Stimulated activated naive B cell treated with anti-CD40 and anti-IgM and Interleukin-4, amounts not matched to agents 10 μg/mL and 1 μg/mL and 100 μg/mL, for 72 hours (primary cell): ENCODE measurements at regions not wholly inside any gene's neighbourhood (a gene's known extent, or its start where the extent isn't known, plus 50 kb on each side); places are given as distances from the start of the nearest gene placed in this dataset.
"Not testable (repeated sequence)": the region's sequence is repeated elsewhere in the genome, so short reads cannot be mapped to it uniquely, and the experiment has no call there.

Experiments
- ATAC-seq, 2 donors: fragments of 150-1000 bp; cut with Tn5 transposase; replicated peaks; 2 replicates each; pipeline ENCODE4 v1.10.0; 2021; ENCODE audit warnings: moderate library complexity in 1 of 2
- DNase-seq: peaks from one replicate; pipeline ENCODE4 v3.0.0; 2021
- H3K27ac Mint-ChIP-seq: one replicate; pipeline ENCODE4 v1.8.0; 2022; ENCODE audit warnings: mild to moderate bottlenecking, mixed read lengths
- H3K27me3 Mint-ChIP-seq, 2 donors: one replicate each; pipeline ENCODE4 v1.8.0; 2022; ENCODE audit warnings: mixed read lengths in 2 of 2
- H3K36me3 Mint-ChIP-seq, 2 donors: one replicate each; pipeline ENCODE4 v1.8.0; 2022; ENCODE audit warnings: mixed read lengths in 2 of 2, mild to moderate bottlenecking in 1 of 2
- H3K4me1 Mint-ChIP-seq, 2 donors: one replicate each; pipeline ENCODE4 v1.8.0; 2022; ENCODE audit warnings: mixed read lengths in 2 of 2, mild to moderate bottlenecking in 1 of 2
- H3K4me3 Mint-ChIP-seq, 2 donors: one replicate each; pipeline ENCODE4 v1.8.0; 2022; ENCODE audit warnings: mild to moderate bottlenecking in 2 of 2, mixed read lengths in 2 of 2, moderate library complexity in 1 of 2
- H3K9me3 Mint-ChIP-seq, 2 donors: one replicate each; pipeline ENCODE4 v1.8.0; 2022; ENCODE audit warnings: mixed read lengths in 2 of 2, mild to moderate bottlenecking in 1 of 2

- no peak for ATAC-seq
- H3K36me3 Mint-ChIP-seq, result no peaks in the 10 kb centered on the region
- H3K4me3 Mint-ChIP-seq, result no peak overlapping the region
- peaks cover 4 to 5% of the 10 kb centered on the region in 2 donors for H3K9me3 Mint-ChIP-seq
- H3K27me3 Mint-ChIP-seq, result no peaks in the 10 kb centered on the region
- no peak for DNase-seq
- no peaks in the 10 kb centered on the region for H3K4me1 Mint-ChIP-seq
- H3K27ac Mint-ChIP-seq, result no peak overlapping the region
Measured at GRCh38 chr7:86091369-86091768, 552.3 kb upstream of the GRM3 start.

DNA sequence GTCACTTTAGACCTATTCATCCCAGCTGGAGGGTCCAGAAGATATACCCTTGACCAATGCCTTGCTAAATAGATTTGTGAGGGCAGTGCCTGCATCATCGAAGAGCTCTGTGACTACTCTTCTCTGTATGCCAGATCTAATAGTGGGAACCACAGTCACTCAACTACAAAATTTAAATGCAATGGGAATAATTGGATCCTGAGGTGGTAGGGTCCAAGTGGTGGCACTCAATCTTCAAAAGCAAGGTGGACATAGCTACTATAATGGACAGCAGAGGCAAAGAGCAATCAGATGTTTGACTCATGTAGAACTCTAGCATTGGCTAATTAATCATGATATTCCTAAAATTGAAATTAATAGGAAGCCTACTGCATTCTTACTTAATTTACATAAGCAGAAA is 554.3 kb upstream of the GRM3 start:
- peaks cover 1 to 5% of the 10 kb centered on the region in 2 donors for H3K9me3 Mint-ChIP-seq

DNA sequence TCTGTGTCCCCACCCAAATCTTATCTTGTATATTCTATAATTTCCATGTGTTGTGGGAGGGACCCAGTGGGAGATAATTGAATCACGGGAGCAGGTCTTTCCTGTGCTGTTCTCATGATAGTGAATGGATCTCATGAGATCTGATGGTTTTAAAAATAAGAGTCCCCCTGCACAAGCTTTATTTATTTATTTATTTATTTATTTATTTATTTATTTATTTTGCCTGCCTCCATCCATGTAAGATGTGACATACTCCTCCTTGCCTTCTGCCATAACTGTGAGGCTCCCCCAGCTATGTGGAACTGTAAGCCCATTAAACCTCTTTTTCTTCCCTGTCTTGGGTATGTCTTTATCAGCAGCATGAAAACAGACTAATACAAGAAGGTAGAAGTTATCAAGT is 579.1 kb upstream of the GRM3 start:
- H3K27ac Mint-ChIP-seq, DNase-seq, H3K9me3 Mint-ChIP-seq, H3K4me3 Mint-ChIP-seq, H3K27me3 Mint-ChIP-seq, H3K4me1 Mint-ChIP-seq, H3K36me3 Mint-ChIP-seq, ATAC-seq: not testable (repeated sequence)

More for the DNA sequence above, 554.3 kb upstream of the GRM3 start:
- ATAC-seq (no peak), DNase-seq (no peak)
- Mint-ChIP-seq H3K27ac (no peak overlapping the region), H3K27me3 (no peaks in the 10 kb centered on the region), H3K4me1 (no peaks in the 10 kb centered on the region), H3K4me3 (no peak overlapping the region), H3K36me3 (no peaks in the 10 kb centered on the region)

DNA sequence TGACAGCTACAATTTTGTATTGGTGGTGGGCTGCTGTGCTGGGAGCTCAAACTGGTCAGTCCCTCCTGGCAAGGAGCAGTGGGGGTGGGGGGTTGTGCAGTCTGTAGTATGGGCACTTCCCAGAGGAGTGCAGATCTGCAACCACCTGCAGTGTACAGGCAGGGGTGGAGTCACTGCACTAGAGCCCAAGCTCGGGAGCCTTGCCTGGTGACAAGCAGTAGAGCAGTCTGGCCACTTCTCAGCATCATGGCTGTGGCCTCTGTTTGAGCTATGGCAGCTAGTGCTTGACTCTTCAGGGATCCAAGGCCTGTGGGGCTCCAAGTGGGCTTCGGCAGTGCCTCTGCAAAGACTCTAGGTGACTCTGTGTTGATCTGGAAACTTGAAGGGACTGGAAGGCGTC is 585.1 kb upstream of the GRM3 start:
- H3K9me3 Mint-ChIP-seq, result peaks cover 7 to 14% of the 10 kb centered on the region in 2 donors
- H3K27me3 Mint-ChIP-seq, result no peaks in the 10 kb centered on the region
- ATAC-seq, result no peak
- H3K27ac Mint-ChIP-seq, result no peak overlapping the region
- no peak overlapping the region for H3K4me3 Mint-ChIP-seq
- H3K36me3 Mint-ChIP-seq, result peaks cover 0 to 2% of the 10 kb centered on the region in 2 donors
- DNase-seq, result no peak
- H3K4me1 Mint-ChIP-seq, result no peaks in the 10 kb centered on the region

- H3K4me1 Mint-ChIP-seq, result no peaks in the 10 kb centered on the region
Measured at GRCh38 chr7:86050918-86051317, 592.8 kb upstream of the GRM3 start.

DNA sequence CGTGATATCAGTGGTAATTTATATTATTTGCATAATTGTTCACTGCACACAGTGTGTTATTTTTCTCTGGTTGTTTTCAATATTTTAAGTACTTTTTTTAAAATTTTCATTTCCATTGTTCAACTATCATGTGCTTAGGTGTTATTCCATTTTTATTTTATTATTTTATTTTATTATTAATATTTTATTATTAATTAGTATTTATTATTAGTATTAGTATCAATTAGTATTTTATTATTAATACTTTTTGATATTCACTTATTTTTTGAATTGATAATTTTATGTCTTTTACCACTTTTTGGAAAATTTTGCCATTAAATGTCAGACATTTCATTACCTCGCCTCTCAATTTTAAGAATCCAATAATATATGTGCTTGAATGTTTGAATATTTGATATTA is 593.8 kb upstream of the GRM3 start:
- Mint-ChIP-seq H3K4me1 (no peaks in the 10 kb centered on the region), H3K27me3 (no peaks in the 10 kb centered on the region), H3K27ac (no peak overlapping the region), H3K36me3 (no peaks in the 10 kb centered on the region), H3K9me3 (peaks cover 4 to 8% of the 10 kb centered on the region in 2 donors), H3K4me3 (no peak overlapping the region)
- ATAC-seq (no peak), DNase-seq (no peak)

More at GRCh38 chr7:86050918-86051317, 592.8 kb upstream of the GRM3 start:
- H3K27me3 Mint-ChIP-seq, result no peaks in the 10 kb centered on the region
- H3K4me3 Mint-ChIP-seq, result no peak overlapping the region
- ATAC-seq (no peak), DNase-seq (no peak)
- no peaks in the 10 kb centered on the region for H3K36me3 Mint-ChIP-seq
- peaks cover 5 to 8% of the 10 kb centered on the region in 2 donors for H3K9me3 Mint-ChIP-seq
- no peak overlapping the region for H3K27ac Mint-ChIP-seq

GRCh38 chr7:86045197-86045596 is 598.5 kb upstream of the GRM3 start:
- not testable (repeated sequence) for H3K27ac Mint-ChIP-seq, DNase-seq, H3K27me3 Mint-ChIP-seq, H3K36me3 Mint-ChIP-seq, H3K4me3 Mint-ChIP-seq, ATAC-seq, H3K4me1 Mint-ChIP-seq
- H3K9me3 Mint-ChIP-seq, result peaks cover 9 to 10% of the 10 kb centered on the region in 2 donors

- DNase-seq, result no peak
- no peaks in the 10 kb centered on the region for H3K27me3 Mint-ChIP-seq
- no peak overlapping the region for H3K4me3 Mint-ChIP-seq
- H3K4me1 Mint-ChIP-seq, result no peaks in the 10 kb centered on the region
- no peak overlapping the region for H3K27ac Mint-ChIP-seq
- peaks cover 0 to 2% of the 10 kb centered on the region in 2 donors for H3K9me3 Mint-ChIP-seq
- H3K36me3 Mint-ChIP-seq, result no peaks in the 10 kb centered on the region
- ATAC-seq, result no peak
Measured at GRCh38 chr7:86025807-86026206, 617.9 kb upstream of the GRM3 start.

DNA sequence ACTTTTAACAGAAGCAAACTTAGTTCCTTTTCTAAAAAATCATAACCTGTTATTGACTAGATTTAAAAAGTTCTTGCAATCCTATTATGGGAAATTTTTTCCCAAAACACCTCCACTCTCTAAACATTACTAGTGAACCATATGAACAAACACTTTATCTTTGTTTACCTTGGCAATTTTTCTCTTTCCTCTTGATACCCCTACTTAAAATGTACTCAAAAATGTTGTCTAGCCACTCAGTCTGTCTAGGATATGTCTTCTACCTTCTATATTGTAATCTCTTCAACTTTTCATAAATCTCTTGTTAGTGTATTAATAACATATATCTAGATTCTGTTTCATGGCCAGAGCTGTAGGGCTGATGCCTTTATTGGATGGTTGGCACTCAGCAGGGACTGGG is 630.0 kb upstream of the GRM3 start:
- H3K36me3 Mint-ChIP-seq, result no peaks in the 10 kb centered on the region
- no peak for DNase-seq
- ATAC-seq, result no peak
- no peak overlapping the region for H3K4me3 Mint-ChIP-seq
- peaks cover 0 to 1% of the 10 kb centered on the region in 2 donors for H3K9me3 Mint-ChIP-seq
- H3K27me3 Mint-ChIP-seq, result no peaks in the 10 kb centered on the region
- H3K27ac Mint-ChIP-seq, result no peak overlapping the region
- H3K4me1 Mint-ChIP-seq, result no peaks in the 10 kb centered on the region

DNA sequence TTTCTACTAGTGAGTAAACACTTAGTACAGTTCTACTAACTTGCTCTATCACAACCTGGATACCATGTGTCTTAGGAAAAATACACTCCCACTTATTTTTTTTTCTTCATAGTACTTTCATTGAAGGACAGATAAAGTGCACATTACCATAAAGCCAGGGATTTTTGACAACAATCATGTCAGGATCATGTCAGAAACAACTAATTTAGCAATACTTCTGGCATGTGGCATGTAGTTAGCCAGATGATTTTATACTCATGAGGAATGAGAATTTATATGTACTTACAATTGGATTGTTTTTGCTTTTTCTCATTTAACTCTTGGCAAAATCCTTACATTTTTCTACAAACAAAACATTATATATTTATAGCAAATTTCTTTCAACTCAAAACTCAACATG is 630.7 kb upstream of the GRM3 start:
- H3K27ac Mint-ChIP-seq, result no peak overlapping the region
- H3K4me3 Mint-ChIP-seq, result no peak overlapping the region
- no peaks in the 10 kb centered on the region for H3K4me1 Mint-ChIP-seq
- no peaks in the 10 kb centered on the region for H3K36me3 Mint-ChIP-seq
- peaks cover 0 to 1% of the 10 kb centered on the region in 2 donors for H3K9me3 Mint-ChIP-seq
- no peak for DNase-seq
- no peak for ATAC-seq
- H3K27me3 Mint-ChIP-seq, result no peaks in the 10 kb centered on the region

- H3K27ac Mint-ChIP-seq, result no peak overlapping the region
- peaks cover 6% of the 10 kb centered on the region in 2 donors for H3K9me3 Mint-ChIP-seq
- no peaks in the 10 kb centered on the region for H3K36me3 Mint-ChIP-seq
- H3K4me1 Mint-ChIP-seq, result no peaks in the 10 kb centered on the region
- no peaks in the 10 kb centered on the region for H3K27me3 Mint-ChIP-seq
- no peak overlapping the region for H3K4me3 Mint-ChIP-seq
- no peak for ATAC-seq
- DNase-seq, result no peak
Measured at GRCh38 chr7:86008898-86009297, 634.8 kb upstream of the GRM3 start.

DNA sequence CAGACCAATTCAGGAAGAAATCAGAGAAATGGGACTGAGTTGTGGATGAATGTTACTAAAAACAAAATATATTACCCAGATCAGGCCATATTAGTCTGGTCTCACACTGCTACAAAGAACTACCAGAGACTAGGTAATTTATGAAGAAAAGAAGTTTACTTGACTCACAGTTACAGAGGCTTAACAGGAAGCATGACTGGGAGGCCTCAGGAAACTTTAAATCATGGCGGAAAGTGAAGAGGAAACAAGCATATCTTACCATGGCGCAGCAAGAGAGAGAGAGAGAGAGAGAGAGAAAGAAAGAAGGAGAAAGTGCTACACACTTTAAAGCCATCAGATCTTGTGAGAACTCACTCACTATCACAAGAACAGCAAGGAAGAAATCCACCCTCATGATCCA is 636.8 kb upstream of the GRM3 start:
- H3K4me3 Mint-ChIP-seq, result no peak overlapping the region

GRCh38 chr7:86002858-86003257 is 640.9 kb upstream of the GRM3 start:
- DNase-seq (no peak), ATAC-seq (no peak)
- no peak overlapping the region for H3K27ac Mint-ChIP-seq
- H3K4me1 Mint-ChIP-seq, result no peaks in the 10 kb centered on the region
- H3K27me3 Mint-ChIP-seq, result no peaks in the 10 kb centered on the region
- H3K4me3 Mint-ChIP-seq, result no peak overlapping the region
- no peaks in the 10 kb centered on the region for H3K36me3 Mint-ChIP-seq
- H3K9me3 Mint-ChIP-seq, result peaks cover 14 to 15% of the 10 kb centered on the region in 2 donors

More for the DNA sequence above, 636.8 kb upstream of the GRM3 start:
- Mint-ChIP-seq H3K27ac (no peak overlapping the region), H3K4me1 (no peaks in the 10 kb centered on the region), H3K36me3 (no peaks in the 10 kb centered on the region), H3K9me3 (peaks cover 14 to 15% of the 10 kb centered on the region in 2 donors), H3K27me3 (no peaks in the 10 kb centered on the region)
- no peak for DNase-seq
- ATAC-seq, result no peak

- no peak for DNase-seq
- no peaks in the 10 kb centered on the region for H3K27me3 Mint-ChIP-seq
Measured at GRCh38 chr7:85997515-85997914, 646.2 kb upstream of the GRM3 start.

DNA sequence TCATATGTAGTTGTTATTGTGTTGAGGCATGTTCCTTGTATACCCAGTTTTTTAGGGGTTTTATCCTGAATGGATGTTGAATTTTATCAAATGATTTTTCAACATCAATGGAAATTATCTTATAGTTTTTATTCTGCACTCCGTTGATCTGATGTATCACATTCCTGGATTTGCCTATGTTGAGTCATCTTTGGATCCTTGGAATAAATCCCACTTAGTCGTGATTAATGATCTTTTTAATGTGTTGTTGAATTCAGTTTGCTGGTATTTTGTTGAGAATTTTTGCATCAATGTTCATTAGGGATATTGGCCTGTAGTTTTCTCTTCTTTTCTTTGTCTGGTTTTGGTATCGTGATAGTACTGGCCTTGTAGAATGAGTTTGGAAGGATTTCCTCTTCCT is 648.6 kb upstream of the GRM3 start:
- H3K27me3 Mint-ChIP-seq, result no peaks in the 10 kb centered on the region
- H3K27ac Mint-ChIP-seq, result no peak overlapping the region
- DNase-seq (no peak), ATAC-seq (no peak)
- no peaks in the 10 kb centered on the region for H3K4me1 Mint-ChIP-seq
- no peak overlapping the region for H3K4me3 Mint-ChIP-seq
- peaks cover 0 to 12% of the 10 kb centered on the region in 2 donors for H3K9me3 Mint-ChIP-seq
- no peaks in the 10 kb centered on the region for H3K36me3 Mint-ChIP-seq

More at GRCh38 chr7:85997515-85997914, 646.2 kb upstream of the GRM3 start:
- peaks cover 3 to 14% of the 10 kb centered on the region in 2 donors for H3K9me3 Mint-ChIP-seq
- no peaks in the 10 kb centered on the region for H3K36me3 Mint-ChIP-seq
- H3K27ac Mint-ChIP-seq, result no peak overlapping the region
- no peaks in the 10 kb centered on the region for H3K4me1 Mint-ChIP-seq
- ATAC-seq, result no peak
- H3K4me3 Mint-ChIP-seq, result no peak overlapping the region

DNA sequence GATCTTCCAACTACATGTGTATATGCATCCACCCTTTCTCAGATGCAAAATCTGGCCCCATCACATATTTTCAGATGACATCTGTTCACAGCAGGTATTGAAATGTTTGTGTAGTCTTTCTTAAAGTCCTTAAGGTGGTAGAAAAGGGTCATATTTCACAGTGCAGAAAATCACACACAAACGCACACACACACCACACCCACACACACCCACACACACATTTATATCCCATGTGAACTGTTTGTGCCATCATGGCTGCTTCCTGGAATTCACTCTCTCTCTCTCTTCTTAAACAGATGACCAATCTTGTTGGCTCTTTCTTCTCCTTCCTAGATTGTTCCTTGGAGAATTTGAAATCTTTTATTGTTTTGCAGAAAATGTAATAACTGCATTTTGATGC is 663.0 kb upstream of the GRM3 start:
- ATAC-seq (no peak), DNase-seq (no peak)
- Mint-ChIP-seq H3K4me1 (no peaks in the 10 kb centered on the region), H3K27ac (no peak overlapping the region), H3K27me3 (no peaks in the 10 kb centered on the region), H3K36me3 (no peaks in the 10 kb centered on the region), H3K9me3 (peaks cover 0 to 1% of the 10 kb centered on the region in 2 donors), H3K4me3 (no peak overlapping the region)
